ENCODE measurements at regions not wholly inside any gene's neighbourhood (a gene's known extent, or its start where the extent isn't known, plus 50 kb on each side); places are given as distances from the start of the nearest gene placed in this dataset.

GRCh38 chrX:140923118-140923517 lies 79.3 kb upstream of the SPANXB1 start (continued):
- no peak for TF ChIP-seq ZNF518A (tag by site-specific recombination; conservative IDR thresholded peaks at IDR 0.05; ENCODE audit: low read depth)

GRCh38 chrX:140928739-140929138 lies 73.7 kb upstream of the SPANXB1 start:
- H3K4me3 ChIP-seq (ENCODE audit: low read depth, low read length): no peak overlapping the region
- no peak for TF ChIP-seq ZNF791 (tag by site-specific recombination; IDR thresholded peaks at IDR 0.05)
- no peak for TF ChIP-seq ZNF2 (tag by site-specific recombination; IDR thresholded peaks at IDR 0.05)
- TF ChIP-seq ZNF544 (tag by site-specific recombination; IDR thresholded peaks at IDR 0.05): no peak
- ChIA-PET POLR2A (no interaction called here), CTCF (interaction anchor here (1.8 to 2.8 kb wide), 2 partner anchors 10 to 350 kb away, joined by 6 to 13 read pairs; no protein-coding TSS in a partner anchor)
- no peak overlapping the region for H3K27ac ChIP-seq (ENCODE audit: extremely low read depth, low read depth, low read length)
- no peaks in the 10 kb centered on the region for H3K36me3 ChIP-seq (ENCODE audit: control insufficient read depth in 2 of 2, insufficient read depth in 1 of 2, low read length in 2 of 2)
- no peaks in the 10 kb centered on the region for H3K4me1 ChIP-seq (ENCODE audit: control insufficient read depth, insufficient read depth, low read length)
- H3K9me3 ChIP-seq (ENCODE audit: control insufficient read depth, insufficient read depth, low read depth, low read length): no peaks in the 10 kb centered on the region

GRCh38 chrX:140933016-140933415 lies 69.4 kb upstream of the SPANXB1 start:
- CTCF ChIA-PET: interaction anchor here (0.9 to 1.3 kb wide), 2 partner anchors 11 to 15 kb away, joined by 3 to 5 read pairs; no protein-coding TSS in a partner anchor
- Histone ChIP-seq H3K9me3 (ENCODE audit: control insufficient read depth, insufficient read depth, low read depth, low read length) (no peaks in the 10 kb centered on the region), H3K4me3 (ENCODE audit: low read depth, low read length) (no peak overlapping the region), H3K27ac (ENCODE audit: extremely low read depth, low read depth, low read length) (no peak overlapping the region), H3K36me3 (ENCODE audit: control insufficient read depth in 2 of 2, insufficient read depth in 1 of 2, low read length in 2 of 2) (no peaks in the 10 kb centered on the region), H3K4me1 (ENCODE audit: control insufficient read depth, insufficient read depth, low read length) (no peaks in the 10 kb centered on the region)
- POLR2A ChIA-PET: no interaction called here
- TF ChIP-seq ZNF514 (tag by site-specific recombination; IDR thresholded peaks at IDR 0.05) (no peak), ZNF530 (tag by site-specific recombination; IDR thresholded peaks at IDR 0.05; ENCODE audit: low read depth) (no peak), FEZF1 (tag by site-specific recombination; IDR thresholded peaks at IDR 0.05) (no peak)

GRCh38 chrX:140933874-140934655 lies 68.3 kb upstream of the SPANXB1 start:
- H3K27ac ChIP-seq (ENCODE audit: extremely low read depth, low read depth, low read length): no peak overlapping the region
- POLR2A ChIA-PET: no interaction called here
- CTCF ChIA-PET: interaction anchor here (0.6 to 1.4 kb wide), 3 partner anchors 10 to 182 kb away, joined by 3 to 4 read pairs (median 3); no protein-coding TSS in a partner anchor
- TF ChIP-seq YY1 (tag by site-specific recombination; IDR thresholded peaks at IDR 0.05): no peak
- no peak for TF ChIP-seq AEBP2 (tag by site-specific recombination; IDR thresholded peaks at IDR 0.05; ENCODE audit: borderline replicate concordance)
- no peak for TF ChIP-seq ZFHX2 (tag by site-specific recombination; conservative IDR thresholded peaks at IDR 0.05)
- TF ChIP-seq ATF2 (tag by site-specific recombination; IDR thresholded peaks at IDR 0.05; ENCODE audit: low read depth): no peak
- TF ChIP-seq ZNF626 (tag by site-specific recombination; IDR thresholded peaks at IDR 0.05): no peak
- no peak for TF ChIP-seq ELK4 (IDR thresholded peaks at IDR 0.05; ENCODE audit: borderline replicate concordance, low read depth, low read length)
- no peak for TF ChIP-seq ZNF677 (tag by site-specific recombination; IDR thresholded peaks at IDR 0.05)
- TF ChIP-seq ZNF394 (tag by site-specific recombination; IDR thresholded peaks at IDR 0.05; ENCODE audit: borderline replicate concordance): no peak
- no peak for TF ChIP-seq ZNF114 (tag by site-specific recombination; IDR thresholded peaks at IDR 0.05)
- TF ChIP-seq SP7 (tag by site-specific recombination; IDR thresholded peaks at IDR 0.05): no peak
- TF ChIP-seq MYNN (tag by site-specific recombination; IDR thresholded peaks at IDR 0.05; ENCODE audit: borderline replicate concordance): no peak
- TF ChIP-seq OSR2 (tag by site-specific recombination; IDR thresholded peaks at IDR 0.05): no peak

More at GRCh38 chrX:140933874-140934655, 68.3 kb upstream of the SPANXB1 start:
- Histone ChIP-seq H3K36me3 (ENCODE audit: control insufficient read depth in 2 of 2, insufficient read depth in 1 of 2, low read length in 2 of 2) (no peaks in the 10 kb centered on the region), H3K9me3 (ENCODE audit: control insufficient read depth, insufficient read depth, low read depth, low read length) (no peaks in the 10 kb centered on the region), H3K4me3 (ENCODE audit: low read depth, low read length) (no peak overlapping the region), H3K4me1 (ENCODE audit: control insufficient read depth, insufficient read depth, low read length) (no peaks in the 10 kb centered on the region)
